ENCODE measurements at regions not wholly inside any gene's neighbourhood (a gene's known extent, or its start where the extent isn't known, plus 50 kb on each side); places are given as distances from the start of the nearest gene placed in this dataset.

GRCh38 chr9:126218359-126219125 is 108.1 kb upstream of the MVB12B start:
- Histone ChIP-seq H4K20me1 (replicated peaks; ENCODE audit: control insufficient read depth, extremely low read depth, insufficient read depth, low read length) (no peaks in the 10 kb centered on the region), H3K27ac (ENCODE audit: insufficient read depth, low read depth, low read length) (no peak overlapping the region), H2AFZ (ENCODE audit: low read depth, low read length) (no peak overlapping the region), H3K9me3 (replicated peaks; ENCODE audit: control insufficient read depth, insufficient read depth, low read length) (no peaks in the 10 kb centered on the region), H3K9ac (replicated peaks; ENCODE audit: extremely low read depth, insufficient read depth, low read length) (no peak overlapping the region), H3K27me3 (ENCODE audit: control insufficient read depth in 2 of 2, insufficient read depth in 2 of 2, low read length in 2 of 2) (peaks cover 18 to 25% of the 10 kb centered on the region in 2 experiments), H3K4me1 (ENCODE audit: control insufficient read depth, extremely low read depth, insufficient read depth, low read length) (no peaks in the 10 kb centered on the region), H3K9me1 (replicated peaks; ENCODE audit: control insufficient read depth, extremely low read depth, insufficient read depth, low read length) (no peaks in the 10 kb centered on the region), H3K79me2 (ENCODE audit: control insufficient read depth, insufficient read depth, low read length) (no peaks in the 10 kb centered on the region), H3K4me3 (replicated peaks in 1 of 3; ENCODE audit: insufficient read depth in 1 of 3, low read depth in 1 of 3, low read length in 3 of 3) (no peak overlapping the region), H3K36me3 (ENCODE audit: control insufficient read depth in 2 of 2, extremely low read depth in 1 of 2, insufficient read depth in 2 of 2, low read length in 2 of 2) (no peaks in the 10 kb centered on the region), H3K4me2 (ENCODE audit: insufficient read depth, low read length) (no peak overlapping the region)
- intact Hi-C loops (cut with micrococcal nuclease) = no loop called here
- DNase-seq (ENCODE audit: low read depth, low spot score) (no peak), FAIRE-seq (no peak)
- dilution Hi-C loops (cut with MboI; ENCODE audit: extremely low pct_ligation_motif_present, low sequenced_read_pairs) = no loop called here
- TF ChIP-seq CTCF (IDR thresholded peaks at IDR 0.05; ENCODE audit: extremely low read depth in 1 of 2, insufficient read depth in 1 of 2, low read depth in 1 of 2, low read length in 2 of 2) = no peak
- TF ChIP-seq JUN (IDR thresholded peaks at IDR 0.05; ENCODE audit: borderline replicate concordance, insufficient read depth, insufficient read length, low read depth) = no peak
- TF ChIP-seq POLR2A (IDR thresholded peaks at IDR 0.05; ENCODE audit: low read depth, low read length) = no peak
- TF ChIP-seq MAX (IDR thresholded peaks at IDR 0.05; ENCODE audit: insufficient read depth, insufficient read length) = no peak
- no peak for TF ChIP-seq EZH2 (IDR thresholded peaks at IDR 0.05; ENCODE audit: borderline replicate concordance, low read depth, low read length, severe bottlenecking)
- TF ChIP-seq GATA2 (IDR thresholded peaks at IDR 0.05; ENCODE audit: insufficient read depth, insufficient read length, low read depth, low read length) = no peak
- TF ChIP-seq MYC (IDR thresholded peaks at IDR 0.05; ENCODE audit: low read depth, low read length) = no peak
- no peak for TF ChIP-seq POLR2AphosphoS5 (IDR thresholded peaks at IDR 0.05; ENCODE audit: insufficient read depth, low read depth, low read length)
- TF ChIP-seq FOS (IDR thresholded peaks at IDR 0.05; ENCODE audit: borderline replicate concordance, insufficient read depth, low read length) = no peak
- ChIA-PET POLR2A (no interaction called here), CTCF (interaction anchor here (0.5 kb wide), 1 partner anchor 191 kb away, joined by 3 read pairs; no protein-coding TSS in a partner anchor)
- BruUV-seq (replicated peaks) = no TSS peak

All from endothelial cell of umbilical vein (primary cell).